Spleen (tissue), 7 donors: ENCODE measurements at regions not wholly inside any gene's neighbourhood (a gene's known extent, or its start where the extent isn't known, plus 50 kb on each side); places are given as distances from the start of the nearest gene placed in this dataset.

Experiments used
- POLR2A ChIP-seq, 3 donors: fragments of 450-650 bp; IDR thresholded peaks; one replicate each; pipeline ENCODE4 v1.5.1; 2017; ENCODE audit warnings: antibody characterized with exemption in 3 of 3, mild to moderate bottlenecking in 1 of 3
- POLR2AphosphoS5 ChIP-seq, 3 donors: sonication (generic); formaldehyde crosslinking; IDR thresholded peaks; one replicate each; pipeline ENCODE4 v1.5.1; 2017; ENCODE audit warnings: antibody characterized with exemption in 3 of 3
- TF ChIP-seq, protein P1 (sequence below), 11 experiments: fragments of 200-600 bp in 7 of 11; fragments of 450-650 bp in 4 of 11; sonication (generic) in 4 of 11; IDR thresholded peaks in 8 of 11; conservative IDR thresholded peaks in 3 of 11; 1 replicate in 7 of 11; 2 replicates in 4 of 11; pipeline versions ENCODE4 v1.4.0 to v1.8.0; 2016 to 2021; ENCODE audit warnings: antibody characterized with exemption in 11 of 11, inconsistent platforms in 4 of 11, mild to moderate bottlenecking in 1 of 11
- donor health status: DM: no; HTN: no; CAD: no; lungs with moderate emphysema.
- donor health status: DM: no; HTN: no; CAD: no.
- donor health status: DM: no; HTN: no; CAD: no.

DNA sequence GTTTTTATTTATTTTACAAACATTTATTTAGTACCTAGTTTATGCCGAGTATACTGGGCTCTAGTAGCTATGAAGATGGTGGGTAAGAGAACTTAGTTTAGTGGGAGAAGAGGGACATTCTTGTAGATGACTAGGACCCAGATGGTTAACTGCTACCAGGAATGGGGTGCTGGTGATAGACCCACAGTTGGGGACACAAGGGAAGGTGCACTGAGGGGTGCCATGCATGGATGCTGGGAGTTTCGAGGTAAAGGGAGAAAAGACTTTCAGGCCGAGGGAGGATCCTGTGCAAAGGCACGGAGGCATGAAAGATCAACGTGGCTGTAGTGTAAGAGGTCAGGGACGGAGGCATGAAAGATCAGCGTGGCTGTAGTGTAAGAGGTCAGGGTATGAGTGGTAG is 204.2 kb upstream of the HABP2 start:
- TF ChIP-seq, protein P1, sequence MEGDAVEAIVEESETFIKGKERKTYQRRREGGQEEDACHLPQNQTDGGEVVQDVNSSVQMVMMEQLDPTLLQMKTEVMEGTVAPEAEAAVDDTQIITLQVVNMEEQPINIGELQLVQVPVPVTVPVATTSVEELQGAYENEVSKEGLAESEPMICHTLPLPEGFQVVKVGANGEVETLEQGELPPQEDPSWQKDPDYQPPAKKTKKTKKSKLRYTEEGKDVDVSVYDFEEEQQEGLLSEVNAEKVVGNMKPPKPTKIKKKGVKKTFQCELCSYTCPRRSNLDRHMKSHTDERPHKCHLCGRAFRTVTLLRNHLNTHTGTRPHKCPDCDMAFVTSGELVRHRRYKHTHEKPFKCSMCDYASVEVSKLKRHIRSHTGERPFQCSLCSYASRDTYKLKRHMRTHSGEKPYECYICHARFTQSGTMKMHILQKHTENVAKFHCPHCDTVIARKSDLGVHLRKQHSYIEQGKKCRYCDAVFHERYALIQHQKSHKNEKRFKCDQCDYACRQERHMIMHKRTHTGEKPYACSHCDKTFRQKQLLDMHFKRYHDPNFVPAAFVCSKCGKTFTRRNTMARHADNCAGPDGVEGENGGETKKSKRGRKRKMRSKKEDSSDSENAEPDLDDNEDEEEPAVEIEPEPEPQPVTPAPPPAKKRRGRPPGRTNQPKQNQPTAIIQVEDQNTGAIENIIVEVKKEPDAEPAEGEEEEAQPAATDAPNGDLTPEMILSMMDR (IDR thresholded peaks at IDR 0.05 in 8 of 11, conservative IDR thresholded peaks at IDR 0.05 in 3 of 11): no peak
- no peak for TF ChIP-seq POLR2A (IDR thresholded peaks at IDR 0.05)
- no peak for TF ChIP-seq POLR2AphosphoS5 (IDR thresholded peaks at IDR 0.05)
